Erythroblast (primary cell): ENCODE measurements at regions not wholly inside any gene's neighbourhood (a gene's known extent, or its start where the extent isn't known, plus 50 kb on each side); places are given as distances from the start of the nearest gene placed in this dataset.

Source experiments
- DNase-seq, 2 experiments: peaks; one replicate each; lab custom pipeline; 2025; lab: John Stamatoyannopoulos, UW
- GATA1 ChIP-seq: IDR thresholded peaks from 2 replicates; pipeline ENCODE4 v1.6.1; 2011; ENCODE audit warnings: low read depth, mild to moderate bottlenecking, control low read depth, low read length, moderate library complexity
- POLR2A ChIP-seq: IDR thresholded peaks from 2 replicates; pipeline ENCODE4 v1.6.1; 2011; ENCODE audit warnings: mild to moderate bottlenecking, low read length

DNA sequence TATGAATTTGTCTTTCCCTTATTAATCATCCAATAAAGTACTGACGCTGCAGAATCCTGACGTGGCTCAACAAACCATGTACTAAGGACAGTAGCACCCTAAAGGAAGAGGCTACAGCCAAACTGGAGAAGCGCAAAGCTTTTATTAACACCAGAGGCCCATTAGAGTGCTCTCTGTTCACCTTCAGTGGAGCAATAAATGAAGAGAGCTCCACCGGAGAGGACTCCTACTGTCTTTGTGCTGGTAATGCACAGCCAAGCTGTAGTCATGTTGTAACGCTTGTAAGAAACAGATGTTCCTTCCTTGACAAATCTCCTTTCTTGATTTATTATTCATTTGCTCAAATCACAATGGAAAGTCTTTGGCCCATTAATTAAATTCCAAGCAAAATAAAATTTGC lies 220.7 kb upstream of the RRP15 start:
- no peak for TF ChIP-seq POLR2A
- no peak for TF ChIP-seq GATA1
- no peak for DNase-seq

GRCh38 chr1:218066332-218066731 lies 218.8 kb upstream of the RRP15 start:
- DNase-seq = no peak
- TF ChIP-seq GATA1 (no peak), POLR2A (no peak)

DNA sequence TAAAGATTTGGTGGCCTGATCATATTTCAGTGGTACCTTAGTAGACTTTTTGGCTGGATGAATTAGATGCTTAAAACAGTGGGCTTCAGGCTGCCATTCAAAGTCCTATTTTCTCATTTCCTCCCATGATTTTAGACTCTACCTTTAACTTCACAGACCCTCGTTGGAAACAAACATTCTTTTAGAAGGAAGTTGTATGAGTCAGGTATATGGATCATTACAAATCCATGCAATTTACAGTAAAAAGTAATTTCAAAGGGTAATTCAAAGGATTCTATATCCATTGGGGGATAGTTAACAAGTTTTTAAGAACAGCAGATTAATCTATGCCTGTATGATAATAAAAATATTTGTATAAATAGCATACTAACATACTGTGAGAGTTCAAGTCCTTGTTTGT lies 216.9 kb upstream of the RRP15 start:
- no peak for DNase-seq
- TF ChIP-seq POLR2A (no peak), GATA1 (no peak)

DNA sequence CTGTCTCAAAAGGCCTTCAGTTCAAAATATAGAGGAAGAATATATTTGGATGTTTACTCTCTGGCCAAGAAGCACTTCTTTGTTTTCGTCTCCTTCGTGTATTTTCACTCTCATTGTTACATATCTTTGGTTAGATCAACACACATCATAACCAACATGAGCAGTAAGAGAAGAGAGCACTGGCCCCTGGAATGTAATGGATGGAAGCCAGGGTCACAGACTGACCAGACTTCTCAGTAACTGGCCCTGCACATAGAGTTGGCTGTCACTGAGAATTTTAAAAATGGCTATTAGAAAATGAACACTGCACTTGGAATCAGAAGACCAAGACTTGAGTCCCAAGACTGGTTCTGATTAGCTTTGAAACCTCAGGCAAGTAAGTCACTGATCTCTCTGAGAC lies 215.9 kb upstream of the RRP15 start:
- TF ChIP-seq POLR2A (no peak), GATA1 (no peak)
- DNase-seq = no peak

DNA sequence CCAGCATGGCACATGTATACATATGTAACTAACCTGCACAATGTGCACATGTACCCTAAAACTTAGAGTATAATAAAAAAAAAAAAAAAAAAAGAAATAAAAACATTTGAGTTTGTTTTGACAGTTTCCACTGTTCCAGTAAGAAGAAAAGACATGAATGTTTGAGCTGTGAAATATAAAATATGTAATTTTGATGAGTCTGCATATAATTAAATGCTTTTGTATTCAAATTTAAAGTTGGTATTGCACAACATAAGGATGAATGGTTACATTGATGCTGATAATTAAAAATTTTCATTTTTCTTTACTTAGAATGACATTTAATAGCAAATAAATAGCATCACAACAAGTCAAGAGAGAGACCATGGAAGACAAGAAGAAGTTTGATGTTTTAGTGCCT lies 212.0 kb upstream of the RRP15 start:
- no peak for DNase-seq
- TF ChIP-seq POLR2A (no peak), GATA1 (no peak)

GRCh38 chr1:218078916-218079315 lies 206.2 kb upstream of the RRP15 start:
- TF ChIP-seq POLR2A (no peak), GATA1 (no peak)
- no peak for DNase-seq

DNA sequence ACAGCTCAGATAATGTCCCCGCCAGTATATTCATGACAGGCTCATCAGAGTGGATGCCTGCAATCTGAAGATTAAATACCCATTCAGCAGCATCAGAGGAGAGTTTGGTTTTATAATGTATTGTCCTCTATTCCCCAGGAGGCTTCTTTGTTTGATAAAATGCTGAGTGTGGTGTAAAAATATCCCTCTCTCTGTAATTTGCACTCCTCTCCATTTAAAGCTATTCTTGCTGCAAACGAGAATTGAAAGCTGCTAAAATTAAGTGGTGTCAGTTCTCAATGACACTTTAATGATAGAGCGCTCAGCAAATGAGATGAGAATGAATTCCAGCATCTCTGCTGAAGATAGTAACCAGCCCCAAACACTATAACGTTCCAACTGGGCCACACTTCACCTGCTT lies 205.7 kb upstream of the RRP15 start:
- no peak for DNase-seq
- TF ChIP-seq POLR2A = no peak
- TF ChIP-seq GATA1 = no peak

DNA sequence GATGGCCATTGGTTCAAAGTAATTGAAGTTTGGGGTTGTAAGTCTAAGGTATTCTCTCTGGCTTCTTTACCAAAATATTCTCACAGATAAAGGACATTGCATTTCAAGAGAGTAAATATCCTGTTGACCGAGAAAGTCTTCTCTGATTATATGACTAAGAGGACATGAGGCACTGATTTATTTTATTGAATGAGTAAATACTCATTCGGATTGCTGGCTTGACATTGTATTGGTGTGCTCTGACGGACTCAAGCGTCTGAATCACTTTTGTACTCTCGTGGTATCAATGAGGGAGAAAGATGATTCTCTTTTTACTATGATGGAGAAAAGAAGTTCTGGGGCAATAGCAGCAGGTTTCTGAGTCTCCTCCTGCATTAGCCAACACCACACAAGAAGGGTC lies 205.3 kb upstream of the RRP15 start:
- TF ChIP-seq POLR2A (no peak), GATA1 (no peak)
- DNase-seq = no peak

DNA sequence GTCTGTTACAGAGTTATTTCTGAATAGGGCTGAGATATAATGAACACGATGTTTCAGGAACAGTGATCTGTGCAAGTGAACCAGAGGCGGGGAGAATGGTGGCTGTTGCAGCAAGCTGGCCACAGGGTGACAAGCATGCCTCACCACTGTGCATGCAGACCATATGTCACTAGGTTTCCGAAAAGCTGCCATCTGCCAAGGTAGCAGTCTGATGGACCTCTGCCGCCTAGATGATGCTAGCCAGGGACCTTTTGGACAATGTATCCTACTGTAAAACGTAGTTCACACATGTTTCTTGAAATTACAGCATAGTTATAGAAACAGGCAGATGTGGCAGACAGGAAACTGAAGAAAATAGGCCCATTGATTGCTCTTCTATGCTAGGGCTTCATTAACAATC lies 204.2 kb upstream of the RRP15 start:
- no peak for TF ChIP-seq GATA1
- TF ChIP-seq POLR2A = no peak
- no peak for DNase-seq

DNA sequence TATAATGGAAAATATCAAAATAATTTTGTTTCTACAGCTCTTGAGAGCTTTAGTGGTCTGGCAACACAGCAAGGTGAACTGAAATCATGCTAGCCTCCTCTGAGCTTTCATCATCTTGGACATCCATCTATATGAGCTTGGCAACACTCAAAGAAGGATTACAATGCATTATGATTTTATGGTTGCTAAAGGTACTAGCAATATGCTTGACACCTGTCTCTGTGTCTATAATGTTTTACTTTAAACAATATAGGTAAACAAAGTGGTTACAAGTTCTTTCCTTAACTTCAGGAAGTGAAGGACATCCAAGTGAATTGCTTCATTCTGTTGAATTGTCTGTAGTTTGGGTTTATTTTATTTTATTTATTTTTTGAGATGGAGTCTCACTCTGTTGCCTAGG lies 203.7 kb upstream of the RRP15 start:
- no peak for DNase-seq
- TF ChIP-seq GATA1 (no peak), POLR2A (no peak)

GRCh38 chr1:218090459-218090858 lies 194.6 kb upstream of the RRP15 start:
- TF ChIP-seq POLR2A (no peak), GATA1 (no peak)
- DNase-seq = no peak

DNA sequence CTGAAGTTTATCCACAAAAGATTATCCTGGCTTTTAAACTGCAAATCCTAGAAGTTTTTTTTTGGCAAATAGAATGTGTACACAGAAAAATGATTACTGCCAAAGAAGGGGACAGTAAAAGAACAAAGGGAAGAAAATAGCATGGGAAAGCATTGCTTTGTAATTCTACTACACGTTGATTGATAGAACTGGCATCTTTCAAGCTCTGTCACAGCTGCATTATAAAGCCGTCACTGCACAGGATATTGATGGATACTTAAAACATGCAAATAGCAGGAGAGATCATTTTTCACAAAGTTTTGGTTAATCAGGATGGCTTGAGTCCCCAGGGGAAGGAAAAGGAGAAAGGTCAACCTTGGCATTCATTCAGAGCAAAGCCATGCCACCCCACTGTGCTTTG lies 183.7 kb upstream of the RRP15 start:
- no peak for DNase-seq
- no peak for TF ChIP-seq GATA1
- no peak for TF ChIP-seq POLR2A

- DNase-seq = no peak
- TF ChIP-seq GATA1 (no peak), POLR2A (no peak)
Measured at GRCh38 chr1:218108034-218108433, 177.1 kb upstream of the RRP15 start.

DNA sequence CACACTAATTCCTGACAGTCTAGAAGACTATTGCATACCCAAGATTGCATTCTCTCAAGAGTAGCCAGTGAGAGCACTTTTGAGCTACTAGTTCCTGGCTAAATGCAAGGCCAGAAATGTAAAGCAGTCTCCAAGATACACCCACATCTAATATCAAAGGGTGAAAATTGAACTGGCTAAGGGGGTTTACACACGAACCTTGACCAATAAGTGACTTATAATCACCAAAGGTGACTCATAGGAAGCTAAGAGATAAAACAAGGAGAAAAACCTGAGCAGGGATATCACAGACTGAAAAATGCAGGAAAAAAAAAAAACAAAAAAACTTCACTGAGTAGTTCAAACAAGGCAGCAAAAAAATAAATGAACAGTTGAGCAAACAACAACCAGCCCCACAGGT lies 172.2 kb upstream of the RRP15 start:
- TF ChIP-seq POLR2A (no peak), GATA1 (no peak)

DNA sequence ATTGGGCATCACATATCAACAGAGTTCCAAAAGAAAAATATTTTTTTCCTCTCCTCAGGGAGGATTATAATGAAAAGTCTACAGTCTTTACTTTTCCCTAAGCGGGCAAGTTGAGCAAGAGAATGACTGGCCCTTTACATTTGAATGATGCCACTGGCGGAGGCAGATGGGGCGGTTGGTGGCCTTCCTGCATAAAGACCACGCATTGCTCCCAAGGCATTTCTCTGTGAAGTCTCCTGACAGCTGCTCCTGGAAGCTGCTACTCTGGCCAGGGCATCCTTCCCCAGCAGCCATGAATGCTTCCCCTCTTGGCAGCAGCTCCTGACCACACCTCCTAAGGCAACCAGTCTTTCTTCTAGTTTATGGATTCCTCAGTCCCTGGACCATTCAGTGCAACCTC lies 161.1 kb upstream of the RRP15 start:
- no peak for DNase-seq
- TF ChIP-seq GATA1 = no peak
- TF ChIP-seq POLR2A = no peak

More for the DNA sequence above, 172.2 kb upstream of the RRP15 start:
- no peak for DNase-seq

- no peak for TF ChIP-seq POLR2A
- no peak for TF ChIP-seq GATA1
- no peak for DNase-seq
Measured at GRCh38 chr1:218135371-218135770, 149.7 kb upstream of the RRP15 start.
